HG03575 (cell line): ENCODE measurements at regions not wholly inside any gene's neighbourhood (a gene's known extent, or its start where the extent isn't known, plus 50 kb on each side); places are given as distances from the start of the nearest gene placed in this dataset.
"Not testable (repeated sequence)": the region's sequence is repeated elsewhere in the genome, so short reads cannot be mapped to it uniquely, and the experiment has no call there.

Experiments used
- ATAC-seq: cut with Tn5 transposase; IDR thresholded peaks from one replicate; pipeline ENCODE4 v1.9.1; 2021; ENCODE audit not compliant: unreplicated experiment, insufficient number of reproducible peaks, low FRiP score; ENCODE audit errors: extremely low read depth

DNA sequence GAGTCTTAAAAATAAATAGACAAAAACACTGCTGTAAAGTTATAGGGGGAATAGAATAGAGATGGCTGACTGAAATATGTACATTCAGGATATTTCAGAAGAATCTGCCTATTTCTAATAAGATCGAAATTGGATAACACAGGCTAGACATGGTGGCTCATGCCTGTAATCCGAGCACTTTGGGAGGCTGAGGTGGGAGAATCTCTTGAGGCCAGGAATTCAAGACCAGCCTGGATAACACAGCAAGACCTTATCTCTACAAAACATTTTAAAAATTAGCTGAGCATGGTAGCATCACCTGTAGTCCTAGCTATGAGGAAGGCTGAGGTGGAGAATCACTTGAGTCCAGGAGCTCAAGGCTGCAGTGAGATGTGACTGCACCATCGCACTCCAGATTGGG is 146.6 kb upstream of the CCDC150 start:
- ATAC-seq = no peak

GRCh38 chr2:196498962-196499361 is 140.6 kb upstream of the CCDC150 start:
- no peak for ATAC-seq

DNA sequence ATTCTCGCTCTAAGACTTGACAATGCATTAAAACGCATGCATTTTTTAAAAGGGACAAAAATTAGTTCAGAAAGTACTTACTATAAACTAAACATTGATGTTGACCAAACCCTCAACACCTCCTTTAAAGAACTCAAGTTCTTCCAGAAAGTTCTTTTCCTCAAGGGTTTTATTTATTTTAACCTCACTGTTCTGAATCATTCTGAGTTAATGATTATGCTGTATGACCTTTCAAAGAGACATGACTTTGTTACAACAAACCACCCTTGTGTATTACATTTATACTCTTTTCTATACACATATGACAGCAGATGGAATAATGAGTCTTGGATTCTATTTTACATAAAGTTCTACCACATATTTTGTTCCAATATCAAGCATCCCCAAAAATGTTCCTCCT is 139.8 kb upstream of the CCDC150 start:
- no peak for ATAC-seq

- ATAC-seq = no peak
Measured at GRCh38 chr2:196500686-196501431, 138.7 kb upstream of the CCDC150 start.

DNA sequence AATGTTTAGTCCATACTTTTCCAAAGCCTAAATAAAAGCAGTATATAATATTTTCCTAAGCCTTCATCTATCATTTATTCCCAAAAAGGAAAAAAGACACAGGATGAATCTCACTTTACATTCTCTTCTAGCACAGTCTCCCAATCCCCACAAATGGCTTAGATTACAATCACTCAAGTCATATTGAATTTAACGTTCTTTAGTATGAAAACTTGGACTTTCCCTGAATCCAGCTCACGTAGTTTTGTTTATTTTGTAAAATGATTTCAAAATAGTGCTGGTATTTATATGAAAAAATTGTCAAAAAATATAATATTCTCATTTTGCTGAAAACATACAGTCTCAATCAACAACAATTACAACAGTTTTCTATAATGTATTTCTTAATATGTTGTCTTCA is 137.7 kb upstream of the CCDC150 start:
- no peak for ATAC-seq

DNA sequence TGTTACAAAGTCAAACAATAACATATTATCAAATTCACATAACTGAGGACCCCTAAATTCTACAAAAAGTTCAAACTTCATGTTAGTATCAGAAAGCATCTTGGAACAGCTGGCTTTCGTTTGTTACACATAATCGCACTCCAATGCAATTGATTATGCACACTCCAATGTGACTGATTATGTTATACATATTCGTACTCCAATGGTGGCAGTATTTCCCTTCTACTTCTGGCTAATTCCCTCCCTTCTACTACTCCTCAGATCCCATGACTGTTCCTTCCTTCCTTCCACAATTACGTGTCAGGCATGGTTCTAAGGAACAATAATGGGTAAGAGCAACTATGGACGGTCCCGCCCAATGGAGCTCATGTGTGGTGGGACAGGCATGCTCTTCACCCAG is 137.1 kb upstream of the CCDC150 start:
- ATAC-seq = no peak

DNA sequence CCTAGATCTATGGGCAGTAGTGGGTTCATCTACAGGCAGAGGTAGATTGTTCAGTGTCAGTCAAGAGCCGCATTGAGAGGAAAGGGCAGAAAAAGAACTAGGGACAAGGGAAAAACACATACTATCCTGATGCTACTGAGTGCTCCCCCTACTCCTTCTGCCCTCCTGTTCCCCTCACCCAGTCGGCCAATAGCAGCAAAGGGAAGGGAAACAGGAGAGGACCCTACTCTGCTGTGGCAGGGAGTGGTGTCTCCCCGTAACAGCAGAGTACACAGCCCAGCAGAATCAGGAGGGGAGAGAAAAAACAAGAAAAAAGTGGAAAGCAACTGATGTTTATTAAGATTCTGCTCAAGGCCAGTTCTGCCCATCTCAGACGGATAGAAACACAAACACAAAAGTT is 136.1 kb upstream of the CCDC150 start:
- ATAC-seq = no peak

DNA sequence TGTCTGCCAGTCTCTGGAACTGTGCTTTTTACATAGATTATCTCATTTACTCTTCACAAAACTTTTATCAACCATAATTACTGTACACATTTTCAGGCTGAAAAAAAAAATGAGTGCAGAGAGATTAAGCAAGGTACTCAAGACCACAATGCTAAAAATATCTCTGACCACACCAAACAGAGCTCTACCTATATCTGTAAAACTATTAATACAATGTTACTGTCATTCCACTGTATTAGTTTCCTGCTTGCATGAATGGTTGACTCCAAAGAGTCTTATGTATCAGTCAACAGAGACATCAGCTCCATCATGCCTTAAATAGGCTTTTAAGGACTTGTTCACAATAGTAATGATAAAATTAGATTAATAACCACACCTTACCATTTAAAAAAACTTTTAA is 134.7 kb upstream of the CCDC150 start:
- no peak for ATAC-seq

- ATAC-seq = no peak
Measured at GRCh38 chr2:196510246-196510645, 129.3 kb upstream of the CCDC150 start.

- ATAC-seq = no peak
Measured at GRCh38 chr2:196511258-196512168, 128.0 kb upstream of the CCDC150 start.

- ATAC-seq = no peak
Measured at GRCh38 chr2:196513796-196514526, 125.6 kb upstream of the CCDC150 start.

- no peak for ATAC-seq
Measured at GRCh38 chr2:196514641-196515040, 124.9 kb upstream of the CCDC150 start.

DNA sequence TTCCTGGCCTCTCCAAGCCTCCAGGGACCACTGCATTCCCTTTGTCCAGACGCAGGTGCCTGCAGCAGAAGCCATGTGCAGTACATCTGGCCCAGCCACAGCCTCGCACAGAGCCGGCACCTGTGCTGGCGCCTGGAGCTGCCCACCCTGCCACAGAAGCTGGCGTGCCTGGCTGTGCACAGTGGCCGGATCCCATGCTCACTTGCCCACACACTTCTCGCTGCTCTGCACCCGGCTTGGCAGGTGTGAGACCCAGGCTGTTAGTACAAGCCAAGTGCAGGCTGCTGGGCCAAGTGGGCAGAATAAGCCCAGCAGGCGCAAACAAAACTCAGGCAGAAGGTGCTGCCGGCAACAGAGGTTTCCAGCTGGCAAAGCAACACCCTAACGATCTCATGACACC is 124.5 kb upstream of the CCDC150 start:
- no peak for ATAC-seq

DNA sequence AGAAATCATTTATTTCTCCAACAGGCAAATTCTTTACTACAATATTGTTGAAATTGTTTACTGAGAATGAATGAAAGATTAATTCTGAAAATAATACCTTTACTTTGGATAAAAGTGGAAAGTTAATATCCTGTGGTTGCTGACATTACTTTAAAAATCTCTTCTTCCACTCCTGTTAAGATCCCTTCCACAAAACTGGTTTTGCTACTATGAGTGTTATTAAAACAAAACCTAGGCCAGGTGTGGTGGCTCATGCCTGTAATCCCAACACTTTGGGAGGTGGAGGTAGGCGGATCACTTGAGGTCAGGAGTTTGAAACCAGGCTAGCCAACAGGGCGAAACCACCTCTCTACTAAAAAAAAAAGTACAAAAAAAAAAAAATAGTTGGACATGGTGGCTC is 123.9 kb upstream of the CCDC150 start:
- no peak for ATAC-seq

DNA sequence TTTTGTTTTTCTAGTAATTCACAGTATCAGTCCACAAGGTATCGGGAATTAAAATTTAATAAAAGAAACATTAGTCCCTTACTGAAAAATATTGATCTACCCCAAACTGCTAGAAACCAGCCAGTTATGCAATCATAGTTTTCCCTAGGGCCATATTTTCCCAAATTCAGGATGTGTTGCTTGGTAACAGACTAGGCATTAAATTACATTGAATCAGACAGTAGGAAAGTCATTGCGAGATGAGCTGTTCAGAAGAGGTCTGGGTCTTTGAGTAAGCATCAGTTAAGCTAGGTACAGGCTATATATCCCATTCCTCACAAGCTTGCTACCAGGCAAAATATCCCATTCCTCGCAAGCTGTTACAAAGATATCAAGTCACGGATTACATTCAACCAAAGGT is 123.0 kb upstream of the CCDC150 start:
- ATAC-seq = no peak

- ATAC-seq = no peak
Measured at GRCh38 chr2:196520605-196521004, 118.9 kb upstream of the CCDC150 start.

DNA sequence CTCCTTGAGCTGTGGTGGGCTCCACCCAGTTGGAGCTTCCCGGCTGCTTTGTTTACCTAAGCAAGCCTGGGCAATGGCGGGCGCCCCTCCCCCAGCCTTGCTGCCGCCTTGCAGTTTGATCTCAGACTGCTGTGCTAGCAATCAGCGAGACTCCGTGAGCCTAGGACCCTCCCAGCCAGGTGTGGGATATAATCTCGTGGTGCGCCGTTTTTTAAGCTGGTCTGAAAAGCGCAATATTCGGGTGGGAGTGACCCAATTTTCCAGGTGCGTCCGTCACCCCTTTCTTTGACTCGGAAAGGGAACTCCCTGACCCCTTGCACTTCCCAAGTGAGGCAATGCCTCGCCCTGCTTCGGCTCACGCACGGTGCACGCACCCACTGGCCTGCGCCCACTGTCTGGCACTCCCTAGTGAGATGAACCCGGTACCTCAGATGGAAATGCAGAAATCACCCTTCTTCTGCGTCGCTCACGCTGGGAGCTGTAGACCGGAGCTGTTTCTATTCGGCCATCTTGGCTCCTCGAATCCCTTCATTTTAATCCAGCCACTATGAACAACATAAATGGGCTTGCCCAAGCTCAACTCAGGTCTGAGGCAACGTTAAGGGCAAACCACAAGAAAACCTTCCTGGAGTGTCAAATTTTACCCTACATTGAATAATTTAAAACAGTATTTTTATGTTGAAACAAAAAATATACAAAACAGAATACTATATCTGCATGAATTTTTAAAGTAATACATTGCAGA is 112.4 kb upstream of the CCDC150 start:
- not testable (repeated sequence) for ATAC-seq

DNA sequence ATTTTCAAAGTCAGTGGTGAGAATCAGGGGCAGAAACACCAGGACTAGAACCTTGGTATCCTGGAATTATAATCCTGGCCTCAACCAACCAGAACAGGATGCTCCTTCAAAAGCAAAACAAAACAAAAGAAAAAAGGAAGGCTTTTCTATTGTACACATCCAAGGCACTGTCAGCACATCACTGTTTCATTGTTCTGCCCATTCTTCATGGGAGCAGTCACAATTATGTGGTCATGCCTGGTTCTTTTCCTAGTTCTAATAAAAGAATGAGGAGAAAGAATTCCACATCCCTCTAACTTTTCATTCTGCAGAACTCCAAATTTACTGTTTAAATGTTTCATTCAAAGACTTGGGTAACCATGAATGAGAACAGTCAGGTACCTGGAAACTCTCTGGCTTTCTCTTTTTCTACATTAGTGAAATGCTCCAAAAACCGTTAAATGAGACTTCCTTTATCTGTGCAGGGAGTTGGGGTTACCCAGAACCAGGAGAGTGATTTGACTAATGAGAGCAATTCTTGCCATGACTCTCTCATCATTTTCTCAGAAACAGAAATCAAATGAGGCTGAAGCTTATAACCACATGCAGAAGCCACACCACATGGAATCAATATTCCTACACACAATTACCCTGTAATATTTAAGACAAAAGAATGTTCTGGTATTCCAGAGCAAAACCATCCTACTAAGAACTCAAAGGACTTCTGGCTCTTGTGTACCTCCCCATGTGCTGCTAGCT is 110.9 kb upstream of the CCDC150 start:
- ATAC-seq = no peak
